Inflammatory macrophage treated with lipopolysaccharide for 1 hour (primary cell): ENCODE measurements at regions not wholly inside any gene's neighbourhood (a gene's known extent, or its start where the extent isn't known, plus 50 kb on each side); places are given as distances from the start of the nearest gene placed in this dataset.
"Not testable (repeated sequence)": the region's sequence is repeated elsewhere in the genome, so short reads cannot be mapped to it uniquely, and the experiment has no call there.

ENCODE experiments used
- DNase-seq, 2 donors: peaks; one replicate each; pipeline ENCODE4 v3.0.0-alpha.2; 2020 to 2022

GRCh38 chr5:72760259-72760658 is 56.2 kb upstream of the TNPO1 start:
- no peak for DNase-seq

GRCh38 chr5:72752909-72753308 is 63.6 kb upstream of the TNPO1 start:
- DNase-seq, result no peak

GRCh38 chr5:72749362-72749997 is 67.0 kb upstream of the TNPO1 start:
- no peak for DNase-seq

- no peak for DNase-seq
Observed at GRCh38 chr5:72747826-72748225, 68.6 kb upstream of the TNPO1 start.

GRCh38 chr5:72746736-72747135 is 69.7 kb upstream of the TNPO1 start:
- DNase-seq, result no peak

GRCh38 chr5:72744136-72744535 is 72.3 kb upstream of the TNPO1 start:
- DNase-seq, result no peak

GRCh38 chr5:72741805-72742204 is 74.7 kb upstream of the TNPO1 start:
- DNase-seq, result no peak

- no peak for DNase-seq
Observed at GRCh38 chr5:72733810-72734209, 82.7 kb upstream of the TNPO1 start.

GRCh38 chr5:72723581-72723980 is 92.9 kb upstream of the TNPO1 start:
- DNase-seq, result no peak

- no peak for DNase-seq
Observed at GRCh38 chr5:72722792-72723452, 93.5 kb upstream of the TNPO1 start.

- no peak for DNase-seq
Observed at GRCh38 chr5:72721844-72722243, 94.6 kb upstream of the TNPO1 start.

- no peak for DNase-seq
Observed at GRCh38 chr5:72720205-72720604, 96.3 kb upstream of the TNPO1 start.

GRCh38 chr5:72711351-72711750 is 105.1 kb upstream of the TNPO1 start:
- no peak for DNase-seq

- no peak for DNase-seq
Observed at GRCh38 chr5:72709341-72709740, 107.1 kb upstream of the TNPO1 start.

- no peak for DNase-seq
Observed at GRCh38 chr5:72705178-72705577, 111.3 kb upstream of the TNPO1 start.

- no peak for DNase-seq
Observed at GRCh38 chr5:72703876-72704275, 112.6 kb upstream of the TNPO1 start.

GRCh38 chr5:72702881-72703434 is 113.5 kb upstream of the TNPO1 start:
- DNase-seq, result no peak

- not testable (repeated sequence) for DNase-seq
Observed at GRCh38 chr5:72702105-72702504, 114.4 kb upstream of the TNPO1 start.

GRCh38 chr5:72698481-72698880 is 118.0 kb upstream of the TNPO1 start:
- no peak for DNase-seq

- no peak for DNase-seq
Observed at GRCh38 chr5:72697622-72698021, 118.8 kb upstream of the TNPO1 start.

- no peak for DNase-seq
Observed at GRCh38 chr5:72695659-72696058, 120.8 kb upstream of the TNPO1 start.

- no peak for DNase-seq
Observed at GRCh38 chr5:72694856-72695255, 121.6 kb upstream of the TNPO1 start.

- DNase-seq, result no peak
Observed at GRCh38 chr5:72693546-72694205, 122.8 kb upstream of the TNPO1 start.
